Stimulated activated memory B cell treated with anti-CD40 and anti-IgM and Interleukin-4, amounts not matched to agents 10 μg/mL and 1 μg/mL and 100 μg/mL, for 72 hours (primary cell): ENCODE measurements at regions not wholly inside any gene's neighbourhood (a gene's known extent, or its start where the extent isn't known, plus 50 kb on each side); places are given as distances from the start of the nearest gene placed in this dataset.
A peak's percentile ranks its signal among the peaks of the same experiment; 100 is the strongest.

Experiments
- ATAC-seq: fragments of 150-1000 bp; cut with Tn5 transposase; 2 replicates; pipeline ENCODE4 v1.10.0; 2021
- H3K27ac Mint-ChIP-seq: one replicate; pipeline ENCODE4 v1.8.0; 2022; ENCODE audit warnings: mild to moderate bottlenecking, mixed read lengths
- H3K27me3 Mint-ChIP-seq: one replicate; pipeline ENCODE4 v1.8.0; 2022; ENCODE audit warnings: mixed read lengths
- H3K36me3 Mint-ChIP-seq: one replicate; pipeline ENCODE4 v1.8.0; 2022; ENCODE audit warnings: mixed read lengths
- H3K4me1 Mint-ChIP-seq: one replicate; pipeline ENCODE4 v1.8.0; 2022; ENCODE audit warnings: mixed read lengths
- H3K4me3 Mint-ChIP-seq: one replicate; pipeline ENCODE4 v1.8.0; 2022; ENCODE audit warnings: mild to moderate bottlenecking, moderate library complexity, mixed read lengths
- H3K9me3 Mint-ChIP-seq: one replicate; pipeline ENCODE4 v1.8.0; 2022; ENCODE audit warnings: mixed read lengths

DNA sequence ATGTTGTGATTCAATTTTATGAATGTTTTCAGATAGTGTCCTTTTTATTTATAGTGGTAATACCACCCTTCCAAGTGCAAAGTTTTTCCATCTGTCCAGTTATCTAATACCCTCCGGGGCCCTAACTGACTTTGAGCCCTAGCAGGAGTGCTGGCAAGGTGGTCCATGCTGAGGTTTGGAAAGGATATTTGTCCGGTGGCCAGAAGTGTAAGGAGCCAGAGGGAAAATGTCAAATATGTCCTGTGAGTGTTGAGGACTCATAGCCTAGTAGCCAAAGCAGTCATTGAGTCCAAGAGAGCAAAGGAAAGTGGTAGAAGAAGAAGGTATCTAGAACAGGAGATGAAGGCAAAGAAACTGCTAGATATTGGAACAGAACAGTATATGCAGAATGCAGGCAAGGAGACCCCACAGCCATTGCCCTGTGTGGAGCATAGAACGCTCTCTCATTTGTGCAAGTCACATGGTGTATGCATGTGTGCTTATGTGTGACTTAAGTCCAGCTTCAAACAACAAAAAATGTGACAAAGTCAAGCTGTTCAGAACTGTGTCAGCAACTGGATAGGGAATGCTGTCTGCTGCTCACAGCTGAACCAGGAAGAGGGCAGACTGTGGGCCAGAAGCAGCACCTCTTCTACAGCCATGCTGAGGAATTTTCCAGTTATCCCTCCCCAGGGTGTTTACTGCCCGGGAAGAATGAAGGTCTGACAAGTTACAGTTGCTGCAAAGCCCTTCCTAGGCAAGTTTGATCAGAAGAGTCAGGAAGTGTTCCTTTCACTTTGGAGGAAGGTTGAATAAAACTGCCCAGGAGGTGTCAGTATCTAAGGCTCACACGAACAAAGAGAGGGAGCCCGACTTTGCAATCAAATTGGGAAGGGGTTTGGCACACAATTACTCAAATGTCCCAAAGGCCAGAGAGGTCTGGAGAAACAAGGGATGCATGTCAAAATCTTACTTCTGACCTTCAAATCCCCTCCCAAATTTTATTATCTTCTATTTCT is 463.3 kb upstream of the DMAC1 start:
- H3K4me3 Mint-ChIP-seq = no peak overlapping the region
- ATAC-seq = no peak
- no peaks in the 10 kb centered on the region for H3K36me3 Mint-ChIP-seq
- no peaks in the 10 kb centered on the region for H3K9me3 Mint-ChIP-seq
- peaks cover 15% of the 10 kb centered on the region for H3K4me1 Mint-ChIP-seq
- peaks cover 10% of the 10 kb centered on the region for H3K27me3 Mint-ChIP-seq
- H3K27ac Mint-ChIP-seq = no peak overlapping the region

DNA sequence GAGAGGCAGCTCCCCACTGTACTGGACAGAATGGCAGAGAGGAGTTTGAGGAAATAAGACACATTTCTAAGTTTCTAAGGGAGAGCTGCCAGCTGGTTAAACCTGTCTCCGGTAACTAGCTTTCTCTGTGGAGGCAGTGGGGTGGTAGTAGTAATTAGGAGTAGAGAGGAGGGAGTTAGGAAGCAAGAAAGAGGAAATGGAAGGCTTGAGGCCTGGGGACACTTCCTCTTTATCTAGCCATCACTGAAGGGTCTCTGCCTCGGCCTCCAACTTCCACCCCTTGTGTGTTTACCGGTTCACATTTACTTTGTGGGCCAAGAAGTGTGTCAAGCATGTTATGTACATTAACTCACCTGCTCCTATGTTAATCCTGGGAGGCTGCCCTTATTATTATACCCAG is 462.2 kb upstream of the DMAC1 start:
- Mint-ChIP-seq H3K27me3 (peaks cover 10% of the 10 kb centered on the region), H3K4me1 (peaks cover 15% of the 10 kb centered on the region), H3K27ac (no peak overlapping the region), H3K9me3 (no peaks in the 10 kb centered on the region), H3K4me3 (no peak overlapping the region), H3K36me3 (no peaks in the 10 kb centered on the region)
- peak; percentile 51 for ATAC-seq

DNA sequence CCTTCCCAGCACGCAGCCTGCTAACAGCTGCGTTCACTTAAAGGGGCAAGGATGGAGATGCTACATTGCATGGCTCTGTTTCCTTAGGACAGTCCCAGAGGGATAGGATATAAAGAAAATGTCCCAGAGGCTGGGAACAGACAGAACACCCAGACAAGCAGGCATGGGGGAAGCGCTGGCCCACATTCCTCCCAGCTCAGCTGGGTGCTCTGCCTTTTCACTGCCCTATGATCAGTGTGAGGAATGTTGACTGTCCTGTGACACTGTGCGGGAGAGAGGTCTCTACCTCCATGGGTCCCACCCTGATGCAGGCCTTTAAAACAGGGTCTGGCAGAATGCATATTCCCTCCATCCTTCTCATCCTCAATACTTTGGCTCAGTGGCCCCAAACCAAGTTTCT is 459.4 kb upstream of the DMAC1 start:
- Mint-ChIP-seq H3K27ac (no peak overlapping the region), H3K27me3 (no peaks in the 10 kb centered on the region), H3K36me3 (no peaks in the 10 kb centered on the region), H3K4me1 (peaks cover 15% of the 10 kb centered on the region), H3K9me3 (no peaks in the 10 kb centered on the region), H3K4me3 (no peak overlapping the region)
- ATAC-seq = no peak

DNA sequence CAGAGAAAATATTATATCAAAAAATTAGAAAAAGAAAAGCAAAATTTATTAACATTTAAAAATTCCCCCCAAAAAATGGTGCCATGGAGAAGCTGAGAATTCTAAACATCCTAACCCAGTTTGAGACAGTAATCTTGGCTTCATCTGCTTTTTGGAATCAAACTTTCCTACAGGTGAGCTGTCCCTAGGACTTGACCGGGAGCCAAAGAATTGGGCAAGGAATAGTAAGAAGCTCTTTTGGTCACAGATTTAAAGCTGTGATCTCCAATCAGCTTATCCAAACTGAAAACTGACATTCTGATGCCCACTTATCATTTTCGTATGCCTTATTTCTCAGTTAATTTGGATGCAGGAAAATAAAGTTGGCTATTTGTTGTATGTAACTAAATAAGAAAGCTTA is 457.3 kb upstream of the DMAC1 start:
- Mint-ChIP-seq H3K36me3 (no peaks in the 10 kb centered on the region), H3K9me3 (no peaks in the 10 kb centered on the region), H3K4me3 (no peak overlapping the region), H3K4me1 (peaks cover 12% of the 10 kb centered on the region), H3K27me3 (no peaks in the 10 kb centered on the region), H3K27ac (no peak overlapping the region)
- no peak for ATAC-seq

DNA sequence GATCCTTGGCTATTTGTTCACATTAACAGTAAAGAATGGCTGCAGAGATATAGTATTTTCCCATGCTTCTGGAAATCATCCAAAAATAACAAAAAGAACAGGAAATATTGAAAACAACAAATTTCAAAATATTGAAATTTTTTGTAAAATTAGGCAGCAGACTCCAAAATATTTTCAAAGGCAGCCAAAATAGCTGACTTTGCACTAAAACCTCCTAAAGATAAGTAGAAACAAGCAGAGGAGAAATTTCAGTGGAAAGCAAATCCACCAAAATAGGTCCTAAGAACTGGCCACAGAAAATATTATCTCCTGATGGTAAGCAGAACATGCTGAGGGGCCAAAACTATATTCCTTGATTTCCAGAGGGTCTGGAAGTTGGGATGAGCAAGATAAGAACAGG is 456.3 kb upstream of the DMAC1 start:
- no peak for ATAC-seq
- Mint-ChIP-seq H3K9me3 (no peaks in the 10 kb centered on the region), H3K4me3 (no peak overlapping the region), H3K36me3 (no peaks in the 10 kb centered on the region), H3K27me3 (no peaks in the 10 kb centered on the region), H3K27ac (no peak overlapping the region), H3K4me1 (peaks cover 2% of the 10 kb centered on the region)

DNA sequence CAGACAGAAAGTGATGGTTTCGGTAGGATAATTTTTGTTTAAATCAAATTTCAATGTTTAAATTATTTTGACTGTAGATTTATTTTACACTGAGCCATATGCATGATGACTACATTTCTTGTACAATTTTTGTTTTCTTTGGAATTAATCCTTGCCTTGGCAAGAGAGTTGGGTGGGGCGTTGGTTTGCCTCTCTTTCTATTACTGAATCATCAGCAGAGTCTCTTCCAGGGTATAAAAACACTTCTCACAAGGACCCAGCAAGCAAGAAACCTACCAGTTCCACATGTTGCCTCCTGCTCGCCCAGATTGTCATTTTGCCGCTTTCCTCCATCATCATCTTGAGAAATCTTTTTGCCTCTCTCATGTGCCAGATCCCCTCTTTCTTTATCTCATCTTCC is 455.0 kb upstream of the DMAC1 start:
- Mint-ChIP-seq H3K27me3 (no peaks in the 10 kb centered on the region), H3K4me3 (no peak overlapping the region), H3K9me3 (no peaks in the 10 kb centered on the region), H3K27ac (no peak overlapping the region), H3K36me3 (no peaks in the 10 kb centered on the region), H3K4me1 (no peaks in the 10 kb centered on the region)
- no peak for ATAC-seq

DNA sequence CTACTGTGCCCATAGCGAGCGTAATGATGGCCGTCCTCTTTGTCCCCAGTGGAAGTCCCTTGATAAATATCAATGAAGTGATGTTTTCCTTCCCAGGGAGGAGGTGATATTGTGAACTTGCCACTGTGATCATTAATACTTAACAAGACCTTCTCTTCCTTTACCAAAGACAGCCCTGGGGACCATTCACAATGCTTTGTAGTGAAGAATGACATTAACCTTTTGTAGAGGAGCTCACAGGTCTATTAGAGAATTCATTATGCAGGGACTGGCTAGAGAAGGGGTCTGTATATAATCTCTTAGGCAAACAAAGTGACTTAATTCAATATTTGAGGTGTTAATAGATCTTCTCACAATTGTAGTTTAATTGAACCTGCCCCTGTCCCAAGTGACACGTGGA is 452.9 kb upstream of the DMAC1 start:
- ATAC-seq = no peak
- no peaks in the 10 kb centered on the region for H3K4me1 Mint-ChIP-seq
- H3K27me3 Mint-ChIP-seq = no peaks in the 10 kb centered on the region
- H3K36me3 Mint-ChIP-seq = no peaks in the 10 kb centered on the region
- no peaks in the 10 kb centered on the region for H3K9me3 Mint-ChIP-seq
- H3K27ac Mint-ChIP-seq = no peak overlapping the region
- H3K4me3 Mint-ChIP-seq = no peak overlapping the region

DNA sequence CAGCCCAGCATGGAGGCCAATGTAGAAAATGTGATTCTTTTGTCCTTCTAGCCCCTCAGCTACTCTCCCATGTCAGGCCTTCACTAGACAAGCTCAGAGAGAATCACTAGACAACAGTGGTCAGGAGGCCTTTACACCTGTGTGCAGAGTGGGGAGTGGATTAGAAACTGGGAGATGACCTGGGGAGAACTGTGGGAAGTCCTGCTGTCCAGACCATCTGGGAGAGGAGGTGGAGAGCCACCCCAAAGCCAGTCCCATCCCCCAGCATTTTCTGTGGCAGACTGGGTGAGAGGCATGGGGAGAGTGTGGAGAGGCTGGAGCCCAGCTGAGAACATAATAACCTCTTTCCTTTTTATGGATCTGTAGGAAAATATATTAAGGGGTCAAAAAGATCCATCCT is 452.0 kb upstream of the DMAC1 start:
- peak; percentile 27 for ATAC-seq
- Mint-ChIP-seq H3K36me3 (no peaks in the 10 kb centered on the region), H3K27ac (no peak overlapping the region), H3K4me1 (no peaks in the 10 kb centered on the region), H3K27me3 (no peaks in the 10 kb centered on the region), H3K4me3 (no peak overlapping the region), H3K9me3 (no peaks in the 10 kb centered on the region)

DNA sequence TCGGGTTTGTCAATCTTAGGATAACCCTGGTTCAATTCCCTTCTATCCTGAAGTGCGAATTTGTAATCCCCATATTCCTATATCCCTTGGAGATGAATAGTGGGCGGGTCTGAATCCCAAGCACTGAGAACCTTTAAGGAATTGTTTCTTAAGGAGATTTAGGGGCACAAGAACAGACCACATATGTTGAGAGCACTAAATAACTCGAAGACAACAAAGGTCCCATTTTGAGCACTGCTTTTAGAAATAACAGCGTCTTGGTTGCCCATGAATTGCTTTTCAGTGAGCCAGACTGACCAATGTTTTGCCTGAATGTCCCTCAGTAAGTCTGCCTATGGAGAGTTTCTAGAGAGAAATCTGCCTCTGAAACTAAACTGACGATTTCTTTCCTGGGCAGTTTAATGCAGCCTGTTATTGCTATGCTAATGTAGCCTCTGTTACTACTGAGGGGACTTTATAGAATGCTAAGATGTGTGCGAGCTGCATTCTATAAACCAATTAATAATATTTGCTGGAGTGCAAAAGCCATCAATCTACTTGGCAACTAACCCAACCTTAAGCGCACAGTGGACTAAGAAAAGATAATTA is 445.0 kb upstream of the DMAC1 start:
- ATAC-seq = no peak
- no peak overlapping the region for H3K4me3 Mint-ChIP-seq
- no peaks in the 10 kb centered on the region for H3K4me1 Mint-ChIP-seq
- no peaks in the 10 kb centered on the region for H3K27me3 Mint-ChIP-seq
- H3K27ac Mint-ChIP-seq = no peak overlapping the region
- H3K9me3 Mint-ChIP-seq = no peaks in the 10 kb centered on the region
- no peaks in the 10 kb centered on the region for H3K36me3 Mint-ChIP-seq

DNA sequence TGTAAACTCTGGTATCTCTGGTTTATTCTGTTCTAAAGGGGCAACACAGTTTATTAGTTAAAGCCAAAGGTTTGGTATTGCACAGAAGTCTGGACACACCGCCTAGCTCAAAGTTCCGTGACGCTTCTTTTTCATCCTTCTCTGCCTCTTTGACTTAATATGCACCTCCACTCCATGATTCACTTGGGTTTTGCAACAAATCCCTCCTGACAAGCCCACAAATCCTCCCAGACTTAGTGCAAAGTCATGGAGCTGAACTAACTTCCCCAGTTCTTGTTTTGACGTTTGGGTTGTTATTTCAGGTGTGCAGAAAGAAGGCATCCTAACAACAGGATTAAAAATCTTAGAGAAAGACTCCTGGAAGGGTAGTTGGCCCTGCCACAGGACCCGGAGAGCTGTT is 441.6 kb upstream of the DMAC1 start:
- no peak overlapping the region for H3K4me3 Mint-ChIP-seq
- no peaks in the 10 kb centered on the region for H3K27me3 Mint-ChIP-seq
- no peaks in the 10 kb centered on the region for H3K9me3 Mint-ChIP-seq
- H3K27ac Mint-ChIP-seq = no peak overlapping the region
- no peaks in the 10 kb centered on the region for H3K36me3 Mint-ChIP-seq
- no peak for ATAC-seq
- no peaks in the 10 kb centered on the region for H3K4me1 Mint-ChIP-seq

DNA sequence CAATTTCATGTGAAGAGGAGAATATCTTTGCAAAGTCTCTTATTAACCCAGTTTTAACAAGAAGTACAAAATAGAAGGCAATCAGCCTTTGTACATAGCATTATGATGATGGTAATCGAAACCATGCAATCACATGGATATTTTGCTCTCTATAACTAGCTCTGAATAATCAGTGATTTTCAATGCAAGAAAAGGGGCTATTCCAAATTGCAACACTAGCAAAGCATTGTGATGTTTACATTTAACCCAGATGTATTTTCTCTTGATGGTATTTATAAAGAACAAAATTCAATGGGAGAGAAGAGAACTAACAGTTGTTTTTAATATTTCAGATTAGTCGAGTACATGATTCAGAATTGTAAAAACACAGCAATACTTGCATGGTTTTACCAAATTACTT is 437.5 kb upstream of the DMAC1 start:
- Mint-ChIP-seq H3K27me3 (no peaks in the 10 kb centered on the region), H3K36me3 (no peaks in the 10 kb centered on the region), H3K4me1 (no peaks in the 10 kb centered on the region), H3K9me3 (no peaks in the 10 kb centered on the region), H3K4me3 (no peak overlapping the region), H3K27ac (no peak overlapping the region)
- ATAC-seq = no peak

DNA sequence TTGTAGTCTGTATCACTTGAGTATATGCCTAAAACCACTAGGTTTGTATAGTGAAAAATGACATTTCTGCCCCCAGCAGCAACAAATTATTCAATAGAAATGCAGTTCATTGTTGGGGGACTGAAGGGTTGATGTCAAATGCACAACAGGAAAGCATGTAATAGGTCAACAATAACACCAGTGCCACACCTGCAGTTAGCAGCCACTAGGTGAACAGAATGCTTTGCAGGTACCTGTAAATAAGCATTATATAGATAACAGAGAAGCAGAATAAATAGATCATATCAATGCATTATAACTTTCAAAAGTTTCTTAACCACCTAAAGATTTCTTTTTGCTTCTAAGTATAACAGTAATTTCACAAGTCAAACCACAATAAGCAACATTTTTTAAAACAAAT is 435.9 kb upstream of the DMAC1 start:
- no peak overlapping the region for H3K4me3 Mint-ChIP-seq
- no peak for ATAC-seq
- no peaks in the 10 kb centered on the region for H3K36me3 Mint-ChIP-seq
- H3K4me1 Mint-ChIP-seq = no peaks in the 10 kb centered on the region
- no peaks in the 10 kb centered on the region for H3K9me3 Mint-ChIP-seq
- H3K27me3 Mint-ChIP-seq = no peaks in the 10 kb centered on the region
- H3K27ac Mint-ChIP-seq = no peak overlapping the region

DNA sequence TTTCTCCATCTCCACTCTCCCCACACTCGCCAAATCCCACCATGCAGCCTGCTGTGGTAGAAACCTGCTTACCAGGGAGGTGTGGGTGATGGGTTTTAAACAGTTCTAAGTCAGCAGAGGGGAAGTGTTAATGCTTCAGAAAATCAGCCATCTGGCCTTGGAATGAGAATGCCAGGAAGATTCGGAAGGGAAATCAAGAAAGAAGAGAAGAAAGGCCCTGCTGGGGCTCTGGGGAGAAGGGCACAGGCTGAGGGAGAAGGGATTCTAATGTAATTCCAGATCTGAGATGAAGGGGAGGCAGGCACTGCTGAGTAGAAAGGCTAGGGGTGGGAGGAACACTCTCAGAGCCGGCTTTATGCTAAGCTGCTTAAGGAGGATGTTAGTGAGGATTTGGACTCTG is 434.7 kb upstream of the DMAC1 start:
- no peaks in the 10 kb centered on the region for H3K9me3 Mint-ChIP-seq
- no peak overlapping the region for H3K4me3 Mint-ChIP-seq
- no peaks in the 10 kb centered on the region for H3K27me3 Mint-ChIP-seq
- no peak overlapping the region for H3K27ac Mint-ChIP-seq
- no peaks in the 10 kb centered on the region for H3K4me1 Mint-ChIP-seq
- H3K36me3 Mint-ChIP-seq = no peaks in the 10 kb centered on the region
- no peak for ATAC-seq

DNA sequence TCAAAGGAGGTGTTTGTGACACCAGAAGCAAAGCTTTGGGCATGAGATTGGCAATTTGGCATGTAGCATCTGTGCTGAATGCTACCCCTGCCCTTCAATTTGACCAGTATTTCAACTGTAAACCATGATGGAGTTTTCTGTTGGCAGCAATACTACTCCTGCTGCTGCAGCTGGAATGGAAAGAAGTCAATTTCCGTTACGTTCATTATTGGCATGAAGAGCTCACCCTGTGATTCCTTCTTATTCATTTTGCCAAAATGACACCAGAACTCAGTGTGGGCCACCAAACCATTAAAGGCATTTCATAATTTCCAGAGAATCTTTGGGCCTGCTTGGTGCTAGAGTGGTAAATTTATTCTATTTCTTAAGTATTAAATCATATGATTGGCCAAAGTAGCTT is 433.1 kb upstream of the DMAC1 start:
- no peak for ATAC-seq
- H3K4me1 Mint-ChIP-seq = no peaks in the 10 kb centered on the region

DNA sequence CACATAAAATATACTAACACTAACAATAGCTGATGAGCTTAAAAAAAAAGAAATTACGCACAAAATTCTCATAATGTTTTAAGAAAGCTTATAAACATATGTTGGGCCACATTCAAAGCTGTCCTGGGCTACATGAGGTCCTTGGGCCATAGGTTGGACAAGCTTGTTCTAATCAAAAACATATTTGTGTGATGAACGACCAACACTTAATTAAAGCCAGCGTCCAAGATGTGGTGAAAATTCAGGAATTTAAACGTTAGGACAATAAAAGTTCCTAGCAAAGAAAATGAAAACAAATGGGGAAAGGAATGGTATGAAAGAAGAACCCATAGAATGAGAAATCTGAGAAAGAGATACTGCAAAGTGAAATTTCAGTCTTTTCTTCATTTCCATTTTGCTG is 429.6 kb upstream of the DMAC1 start:
- Mint-ChIP-seq H3K27ac (no peak overlapping the region), H3K9me3 (no peaks in the 10 kb centered on the region), H3K4me1 (no peaks in the 10 kb centered on the region), H3K36me3 (no peaks in the 10 kb centered on the region), H3K27me3 (no peaks in the 10 kb centered on the region), H3K4me3 (no peak overlapping the region)
- no peak for ATAC-seq

More for the DNA sequence above, 433.1 kb upstream of the DMAC1 start:
- H3K9me3 Mint-ChIP-seq = no peaks in the 10 kb centered on the region
- H3K27ac Mint-ChIP-seq = no peak overlapping the region
- no peak overlapping the region for H3K4me3 Mint-ChIP-seq
- H3K36me3 Mint-ChIP-seq = no peaks in the 10 kb centered on the region
- H3K27me3 Mint-ChIP-seq = no peaks in the 10 kb centered on the region

DNA sequence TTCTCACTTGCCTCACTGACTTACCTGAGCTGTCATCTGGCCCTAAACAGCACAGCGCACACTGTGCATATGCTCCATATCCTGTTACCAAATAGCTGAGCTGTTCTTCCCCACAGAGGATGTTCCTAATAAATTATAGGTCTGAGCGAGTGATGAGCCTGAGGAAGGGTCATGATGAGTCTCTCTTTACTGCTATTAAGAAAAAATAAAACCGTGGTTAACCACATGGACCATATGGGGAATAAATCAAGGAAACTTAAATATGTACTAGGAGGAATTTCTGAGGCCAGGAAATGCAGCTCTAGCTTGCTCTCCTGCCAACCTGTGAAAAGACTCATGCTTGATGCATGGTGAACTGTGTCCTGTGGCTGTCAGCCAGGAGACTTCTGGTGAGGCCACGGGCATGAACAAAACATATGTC is 424.8 kb upstream of the DMAC1 start:
- Mint-ChIP-seq H3K36me3 (no peaks in the 10 kb centered on the region), H3K4me1 (no peaks in the 10 kb centered on the region), H3K4me3 (no peak overlapping the region), H3K27ac (no peak overlapping the region), H3K9me3 (no peaks in the 10 kb centered on the region), H3K27me3 (no peaks in the 10 kb centered on the region)
- ATAC-seq = peak; percentile 35
